AG04450 (cell line): ENCODE measurements at regions not wholly inside any gene's neighbourhood (a gene's known extent, or its start where the extent isn't known, plus 50 kb on each side); places are given as distances from the start of the nearest gene placed in this dataset.

Experiments
- CTCF ChIA-PET: fragments of 300-600, 350-600 bp; formaldehyde crosslinking; extraction: SDS; loops from one replicate; lab custom pipeline; 2022; ENCODE audit warnings: antibody characterized with exemption, inconsistent platforms; lab: Charles Lee
- POLR2A ChIA-PET: fragments of 350-600 bp; formaldehyde crosslinking; extraction: SDS; loops from one replicate; lab custom pipeline; 2021; ENCODE audit warnings: antibody characterized with exemption, inconsistent platforms; lab: Yijun Ruan, JAX
- DNase-seq: peaks from one replicate; pipeline ENCODE4 v3.0.0-alpha.2; 2011; ENCODE audit warnings: low read depth, low spot score
- H3K27ac ChIP-seq: one replicate; pipeline ENCODE4 v1.5.1; 2012; ENCODE audit warnings: low read depth, low read length, control low read depth
- H3K27me3 ChIP-seq: one replicate; pipeline ENCODE4 v1.6.0; 2012; ENCODE audit warnings: low read length; ENCODE audit not compliant: control insufficient read depth, insufficient read depth
- H3K4me3 ChIP-seq: 2 replicates; pipeline ENCODE4 v1.5.1; 2011; ENCODE audit warnings: mild to moderate bottlenecking, low read depth, low read length, control low read depth
- H3K9me3 ChIP-seq: 2 replicates; pipeline ENCODE4 v1.5.1; 2012; ENCODE audit warnings: low read length; ENCODE audit not compliant: control insufficient read depth, insufficient read depth
- CTCF ChIP-seq: IDR thresholded peaks from 2 replicates; pipeline ENCODE4 v1.5.1; 2011; ENCODE audit warnings: low read depth, low read length, control low read depth, inconsistent platforms

- H3K27me3 ChIP-seq, result no peaks in the 10 kb centered on the region
- no peak for DNase-seq
- ChIA-PET POLR2A (no interaction called here), CTCF (no interaction called here)
- no peak for TF ChIP-seq CTCF
- no peak overlapping the region for H3K4me3 ChIP-seq
- no peak overlapping the region for H3K27ac ChIP-seq
- no peaks in the 10 kb centered on the region for H3K9me3 ChIP-seq
Measured at GRCh38 chr5:111933086-111933485, 176.1 kb upstream of the NREP start.

GRCh38 chr5:111932628-111933027, 175.6 kb upstream of the NREP start:
- no peak for TF ChIP-seq CTCF
- ChIA-PET CTCF (no interaction called here), POLR2A (no interaction called here)
- Histone ChIP-seq H3K27me3 (no peaks in the 10 kb centered on the region), H3K4me3 (no peak overlapping the region), H3K9me3 (no peaks in the 10 kb centered on the region), H3K27ac (no peak overlapping the region)
- no peak for DNase-seq

- DNase-seq, result no peak
- H3K27ac ChIP-seq, result no peak overlapping the region
- no peaks in the 10 kb centered on the region for H3K27me3 ChIP-seq
- H3K9me3 ChIP-seq, result no peaks in the 10 kb centered on the region
- no peak for TF ChIP-seq CTCF
- POLR2A ChIA-PET, result no interaction called here
- CTCF ChIA-PET, result no interaction called here
- no peak overlapping the region for H3K4me3 ChIP-seq
Measured at GRCh38 chr5:111932199-111932598, 175.2 kb upstream of the NREP start.

- CTCF ChIA-PET, result no interaction called here
- TF ChIP-seq CTCF, result no peak
- no peaks in the 10 kb centered on the region for H3K27me3 ChIP-seq
- no peaks in the 10 kb centered on the region for H3K9me3 ChIP-seq
- no peak overlapping the region for H3K4me3 ChIP-seq
- no peak overlapping the region for H3K27ac ChIP-seq
- POLR2A ChIA-PET, result interaction anchor here (2.2 kb wide), 1 partner anchor 66 kb away, joined by 7 read pairs; no protein-coding TSS in a partner anchor
- no peak for DNase-seq
Measured at GRCh38 chr5:111931655-111932054, 174.7 kb upstream of the NREP start.

- H3K27ac ChIP-seq, result no peak overlapping the region
- POLR2A ChIA-PET, result interaction anchor here (1.2 to 2.2 kb wide), 2 partner anchors 67 to 195 kb away, joined by 3 to 7 read pairs; no protein-coding TSS in a partner anchor
Measured at GRCh38 chr5:111930905-111931461, 174.0 kb upstream of the NREP start.

More at GRCh38 chr5:111930905-111931461, 174.0 kb upstream of the NREP start:
- CTCF ChIA-PET, result interaction anchor here (0.9 kb wide), 1 partner anchor 215 kb away, joined by 4 read pairs; no protein-coding TSS in a partner anchor
- DNase-seq, result no peak
- TF ChIP-seq CTCF, result no peak
- Histone ChIP-seq H3K9me3 (no peaks in the 10 kb centered on the region), H3K4me3 (no peak overlapping the region), H3K27me3 (no peaks in the 10 kb centered on the region)
